Upper lobe of left lung (tissue), 4 donors: ENCODE measurements at regions not wholly inside any gene's neighbourhood (a gene's known extent, or its start where the extent isn't known, plus 50 kb on each side); places are given as distances from the start of the nearest gene placed in this dataset.

Source experiments
- EP300 ChIP-seq, 4 donors: sonication (generic); formaldehyde crosslinking; IDR thresholded peaks; one replicate each; pipeline ENCODE4 v1.5.1; 2017; ENCODE audit warnings: antibody characterized with exemption in 4 of 4, control low read depth in 2 of 4
- POLR2A ChIP-seq, 4 donors: fragments of 450-650 bp; IDR thresholded peaks; one replicate each; pipeline ENCODE4 v1.5.1; 2016 to 2017; ENCODE audit warnings: antibody characterized with exemption in 4 of 4, mild to moderate bottlenecking in 2 of 4
- POLR2AphosphoS5 ChIP-seq, 2 donors: sonication (generic); formaldehyde crosslinking; IDR thresholded peaks; one replicate each; pipeline ENCODE4 v1.5.1; 2017; ENCODE audit warnings: antibody characterized with exemption in 2 of 2
- TF ChIP-seq, protein P1 (sequence below), 6 experiments: fragments of 450-650 bp in 4 of 6; fragments of 200-600 bp in 2 of 6; sonication (generic) in 2 of 6; IDR thresholded peaks; one replicate each; pipeline ENCODE4 v1.5.1; 2016 to 2019; ENCODE audit warnings: antibody characterized with exemption in 6 of 6

GRCh38 chr2:191748528-191749180, 70.7 kb downstream of the NABP1 start:
- TF ChIP-seq, protein P1, sequence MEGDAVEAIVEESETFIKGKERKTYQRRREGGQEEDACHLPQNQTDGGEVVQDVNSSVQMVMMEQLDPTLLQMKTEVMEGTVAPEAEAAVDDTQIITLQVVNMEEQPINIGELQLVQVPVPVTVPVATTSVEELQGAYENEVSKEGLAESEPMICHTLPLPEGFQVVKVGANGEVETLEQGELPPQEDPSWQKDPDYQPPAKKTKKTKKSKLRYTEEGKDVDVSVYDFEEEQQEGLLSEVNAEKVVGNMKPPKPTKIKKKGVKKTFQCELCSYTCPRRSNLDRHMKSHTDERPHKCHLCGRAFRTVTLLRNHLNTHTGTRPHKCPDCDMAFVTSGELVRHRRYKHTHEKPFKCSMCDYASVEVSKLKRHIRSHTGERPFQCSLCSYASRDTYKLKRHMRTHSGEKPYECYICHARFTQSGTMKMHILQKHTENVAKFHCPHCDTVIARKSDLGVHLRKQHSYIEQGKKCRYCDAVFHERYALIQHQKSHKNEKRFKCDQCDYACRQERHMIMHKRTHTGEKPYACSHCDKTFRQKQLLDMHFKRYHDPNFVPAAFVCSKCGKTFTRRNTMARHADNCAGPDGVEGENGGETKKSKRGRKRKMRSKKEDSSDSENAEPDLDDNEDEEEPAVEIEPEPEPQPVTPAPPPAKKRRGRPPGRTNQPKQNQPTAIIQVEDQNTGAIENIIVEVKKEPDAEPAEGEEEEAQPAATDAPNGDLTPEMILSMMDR (IDR thresholded peaks at IDR 0.05), result no peak
- TF ChIP-seq EP300 (IDR thresholded peaks at IDR 0.05) (no peak), POLR2A (IDR thresholded peaks at IDR 0.05) (no peak), POLR2AphosphoS5 (IDR thresholded peaks at IDR 0.05) (no peak)
